Endothelial cell of umbilical vein (primary cell): ENCODE measurements at regions not wholly inside any gene's neighbourhood (a gene's known extent, or its start where the extent isn't known, plus 50 kb on each side); places are given as distances from the start of the nearest gene placed in this dataset.

ENCODE experiments used
- EZH2 ChIP-seq: IDR thresholded peaks from 2 replicates; pipeline ENCODE4 v1.6.1; 2012; ENCODE audit warnings: borderline replicate concordance, low read depth, mild to moderate bottlenecking, moderate library complexity, low read length, inconsistent platforms; ENCODE audit not compliant: severe bottlenecking
- POLR2A ChIP-seq: IDR thresholded peaks from 2 replicates; pipeline ENCODE4 v1.6.1; 2012; ENCODE audit warnings: low read depth, mild to moderate bottlenecking, control low read depth, low read length
- TF ChIP-seq, protein P1 (sequence below), 2 donors: IDR thresholded peaks; 1 replicate in 1 of 2; 2 replicates in 1 of 2; pipeline ENCODE4 v1.5.1; 2011; ENCODE audit warnings: low read length in 2 of 2, mild to moderate bottlenecking in 2 of 2, moderate library complexity in 2 of 2, control low read depth in 1 of 2, inconsistent platforms in 1 of 2, low read depth in 1 of 2; ENCODE audit not compliant: insufficient read depth in 1 of 2; ENCODE audit errors: extremely low read depth in 1 of 2

GRCh38 chr10:108749042-108749441, 1174.3 kb downstream of the XPNPEP1 start:
- TF ChIP-seq, protein P1, sequence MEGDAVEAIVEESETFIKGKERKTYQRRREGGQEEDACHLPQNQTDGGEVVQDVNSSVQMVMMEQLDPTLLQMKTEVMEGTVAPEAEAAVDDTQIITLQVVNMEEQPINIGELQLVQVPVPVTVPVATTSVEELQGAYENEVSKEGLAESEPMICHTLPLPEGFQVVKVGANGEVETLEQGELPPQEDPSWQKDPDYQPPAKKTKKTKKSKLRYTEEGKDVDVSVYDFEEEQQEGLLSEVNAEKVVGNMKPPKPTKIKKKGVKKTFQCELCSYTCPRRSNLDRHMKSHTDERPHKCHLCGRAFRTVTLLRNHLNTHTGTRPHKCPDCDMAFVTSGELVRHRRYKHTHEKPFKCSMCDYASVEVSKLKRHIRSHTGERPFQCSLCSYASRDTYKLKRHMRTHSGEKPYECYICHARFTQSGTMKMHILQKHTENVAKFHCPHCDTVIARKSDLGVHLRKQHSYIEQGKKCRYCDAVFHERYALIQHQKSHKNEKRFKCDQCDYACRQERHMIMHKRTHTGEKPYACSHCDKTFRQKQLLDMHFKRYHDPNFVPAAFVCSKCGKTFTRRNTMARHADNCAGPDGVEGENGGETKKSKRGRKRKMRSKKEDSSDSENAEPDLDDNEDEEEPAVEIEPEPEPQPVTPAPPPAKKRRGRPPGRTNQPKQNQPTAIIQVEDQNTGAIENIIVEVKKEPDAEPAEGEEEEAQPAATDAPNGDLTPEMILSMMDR (IDR thresholded peaks at IDR 0.05; ENCODE audit: extremely low read depth in 1 of 2, insufficient read depth in 1 of 2, low read depth in 1 of 2, low read length in 2 of 2), result no peak
- no peak for TF ChIP-seq EZH2
- no peak for TF ChIP-seq POLR2A
